ENCODE measurements at regions not wholly inside any gene's neighbourhood (a gene's known extent, or its start where the extent isn't known, plus 50 kb on each side); places are given as distances from the start of the nearest gene placed in this dataset.

DNA sequence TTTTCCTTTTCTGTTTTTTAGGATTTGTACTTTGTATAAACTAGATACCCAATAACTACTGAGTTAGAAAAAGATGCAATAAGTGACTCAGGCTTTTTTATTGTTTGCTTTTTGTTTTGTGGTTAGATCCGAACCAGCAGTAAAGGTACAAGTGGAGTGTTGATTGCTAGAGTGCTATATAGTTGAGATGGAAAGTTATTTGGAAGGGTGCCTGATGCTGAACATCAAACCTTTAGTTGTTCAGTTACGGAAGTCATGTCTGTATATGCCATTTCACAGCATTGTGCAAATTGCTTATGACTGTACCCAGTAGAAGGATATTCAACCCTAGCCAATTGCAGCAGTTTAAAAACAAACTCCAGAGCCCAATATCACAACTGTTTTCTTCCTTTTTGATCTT is 285.1 kb downstream of the MAT2B start:
- no peak overlapping the region for H3K27ac ChIP-seq (ENCODE audit: low read length)
- no peaks in the 10 kb centered on the region for H3K9me3 ChIP-seq (ENCODE audit: control insufficient read depth in 1 of 2, low read length in 2 of 2)
- H3K27me3 ChIP-seq (ENCODE audit: low read depth, low read length) = no peaks in the 10 kb centered on the region
- H3K4me3 ChIP-seq (ENCODE audit: low read depth in 1 of 2, low read length in 2 of 2) = no peak overlapping the region
- H3K4me1 ChIP-seq (ENCODE audit: control insufficient read depth in 1 of 2, insufficient read depth in 2 of 2, low read length in 2 of 2) = no peaks in the 10 kb centered on the region
- no peaks in the 10 kb centered on the region for H3K36me3 ChIP-seq (ENCODE audit: control insufficient read depth in 1 of 2, insufficient read depth in 2 of 2, low read length in 2 of 2)

GRCh38 chr5:163794993-163795392 is 289.6 kb downstream of the MAT2B start:
- no peaks in the 10 kb centered on the region for H3K36me3 ChIP-seq (ENCODE audit: control insufficient read depth in 1 of 2, insufficient read depth in 2 of 2, low read length in 2 of 2)
- H3K9me3 ChIP-seq (ENCODE audit: control insufficient read depth in 1 of 2, low read length in 2 of 2) = no peaks in the 10 kb centered on the region

GRCh38 chr5:163807781-163808180 is 302.4 kb downstream of the MAT2B start:
- H3K36me3 ChIP-seq (ENCODE audit: control insufficient read depth in 1 of 2, insufficient read depth in 2 of 2, low read length in 2 of 2) = no peaks in the 10 kb centered on the region
- no peaks in the 10 kb centered on the region for H3K4me1 ChIP-seq (ENCODE audit: control insufficient read depth in 1 of 2, insufficient read depth in 2 of 2, low read length in 2 of 2)

More at GRCh38 chr5:163794993-163795392, 289.6 kb downstream of the MAT2B start:
- Histone ChIP-seq H3K27me3 (ENCODE audit: low read depth, low read length) (no peaks in the 10 kb centered on the region), H3K4me1 (ENCODE audit: control insufficient read depth in 1 of 2, insufficient read depth in 2 of 2, low read length in 2 of 2) (no peaks in the 10 kb centered on the region), H3K4me3 (ENCODE audit: low read depth in 1 of 2, low read length in 2 of 2) (no peak overlapping the region), H3K27ac (ENCODE audit: low read length) (no peak overlapping the region)

DNA sequence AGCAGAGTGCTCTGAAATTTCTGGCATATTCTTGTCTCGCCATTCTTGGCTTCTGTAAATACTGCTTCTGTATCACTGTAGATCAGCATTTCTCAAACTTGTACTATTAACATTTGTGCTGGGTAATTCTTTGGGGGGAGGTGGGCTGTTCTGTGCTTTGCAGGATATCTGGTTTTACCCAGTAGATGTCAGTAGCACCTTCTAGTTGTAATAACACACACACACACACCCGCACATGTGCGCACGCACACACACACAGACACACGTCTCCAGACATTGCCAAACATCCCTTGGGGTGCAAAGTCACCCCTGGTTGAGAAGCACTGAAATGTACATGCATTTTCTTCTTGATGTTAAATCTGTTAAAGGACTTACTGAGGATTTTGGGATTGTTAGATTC is 304.1 kb downstream of the MAT2B start:
- H3K36me3 ChIP-seq (ENCODE audit: control insufficient read depth in 1 of 2, insufficient read depth in 2 of 2, low read length in 2 of 2) = no peaks in the 10 kb centered on the region
- H3K4me1 ChIP-seq (ENCODE audit: control insufficient read depth in 1 of 2, insufficient read depth in 2 of 2, low read length in 2 of 2) = no peaks in the 10 kb centered on the region
- H3K27ac ChIP-seq (ENCODE audit: low read length) = no peak overlapping the region

More at GRCh38 chr5:163807781-163808180, 302.4 kb downstream of the MAT2B start:
- H3K27ac ChIP-seq (ENCODE audit: low read length) = no peak overlapping the region
- no peaks in the 10 kb centered on the region for H3K27me3 ChIP-seq (ENCODE audit: low read depth, low read length)
- H3K4me3 ChIP-seq (ENCODE audit: low read depth in 1 of 2, low read length in 2 of 2) = no peak overlapping the region
- H3K9me3 ChIP-seq (ENCODE audit: control insufficient read depth in 1 of 2, low read length in 2 of 2) = no peaks in the 10 kb centered on the region

DNA sequence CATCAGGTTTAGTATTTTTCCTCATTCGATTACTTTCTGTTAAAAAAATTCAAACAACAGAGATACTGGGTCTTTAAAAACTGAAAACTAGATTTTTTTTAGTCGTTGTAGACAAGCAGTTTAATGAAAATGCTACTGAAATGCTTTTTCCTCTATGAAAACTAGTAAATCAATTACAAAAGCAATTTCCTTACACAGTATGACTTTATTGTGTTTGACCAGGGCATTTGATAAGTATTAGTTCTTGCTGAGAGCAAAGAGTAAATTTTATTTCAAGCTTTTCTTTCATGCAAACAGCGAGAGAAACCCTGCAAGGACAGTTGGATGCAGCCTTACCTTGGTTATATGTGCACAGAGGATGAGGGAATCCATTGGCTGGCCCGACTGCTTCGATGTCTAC is 308.5 kb downstream of the MAT2B start:
- Histone ChIP-seq H3K36me3 (ENCODE audit: control insufficient read depth in 1 of 2, insufficient read depth in 2 of 2, low read length in 2 of 2) (no peaks in the 10 kb centered on the region), H3K4me1 (ENCODE audit: control insufficient read depth in 1 of 2, insufficient read depth in 2 of 2, low read length in 2 of 2) (no peaks in the 10 kb centered on the region), H3K4me3 (ENCODE audit: low read depth in 1 of 2, low read length in 2 of 2) (no peak overlapping the region), H3K27me3 (ENCODE audit: low read depth, low read length) (no peaks in the 10 kb centered on the region), H3K9me3 (ENCODE audit: control insufficient read depth in 1 of 2, low read length in 2 of 2) (peaks cover 0 to 3% of the 10 kb centered on the region in 2 donors), H3K27ac (ENCODE audit: low read length) (no peak overlapping the region)

More for the DNA sequence above, 304.1 kb downstream of the MAT2B start:
- no peaks in the 10 kb centered on the region for H3K9me3 ChIP-seq (ENCODE audit: control insufficient read depth in 1 of 2, low read length in 2 of 2)
- H3K4me3 ChIP-seq (ENCODE audit: low read depth in 1 of 2, low read length in 2 of 2) = no peak overlapping the region
- no peaks in the 10 kb centered on the region for H3K27me3 ChIP-seq (ENCODE audit: low read depth, low read length)

GRCh38 chr5:163815240-163815791 is 309.9 kb downstream of the MAT2B start:
- Histone ChIP-seq H3K4me1 (ENCODE audit: control insufficient read depth in 1 of 2, insufficient read depth in 2 of 2, low read length in 2 of 2) (no peaks in the 10 kb centered on the region), H3K27ac (ENCODE audit: low read length) (no peak overlapping the region), H3K27me3 (ENCODE audit: low read depth, low read length) (no peaks in the 10 kb centered on the region), H3K9me3 (ENCODE audit: control insufficient read depth in 1 of 2, low read length in 2 of 2) (peaks cover 0 to 4% of the 10 kb centered on the region in 2 donors), H3K36me3 (ENCODE audit: control insufficient read depth in 1 of 2, insufficient read depth in 2 of 2, low read length in 2 of 2) (no peaks in the 10 kb centered on the region), H3K4me3 (ENCODE audit: low read depth in 1 of 2, low read length in 2 of 2) (no peak overlapping the region)

- no peaks in the 10 kb centered on the region for H3K27me3 ChIP-seq (ENCODE audit: low read depth, low read length)
- H3K4me1 ChIP-seq (ENCODE audit: control insufficient read depth in 1 of 2, insufficient read depth in 2 of 2, low read length in 2 of 2) = no peaks in the 10 kb centered on the region
- peaks cover 0 to 21% of the 10 kb centered on the region in 2 donors for H3K9me3 ChIP-seq (ENCODE audit: control insufficient read depth in 1 of 2, low read length in 2 of 2)
- H3K27ac ChIP-seq (ENCODE audit: low read length) = no peak overlapping the region
- H3K36me3 ChIP-seq (ENCODE audit: control insufficient read depth in 1 of 2, insufficient read depth in 2 of 2, low read length in 2 of 2) = no peaks in the 10 kb centered on the region
- H3K4me3 ChIP-seq (ENCODE audit: low read depth in 1 of 2, low read length in 2 of 2) = no peak overlapping the region
Measured at GRCh38 chr5:163821142-163821541, 315.7 kb downstream of the MAT2B start.

DNA sequence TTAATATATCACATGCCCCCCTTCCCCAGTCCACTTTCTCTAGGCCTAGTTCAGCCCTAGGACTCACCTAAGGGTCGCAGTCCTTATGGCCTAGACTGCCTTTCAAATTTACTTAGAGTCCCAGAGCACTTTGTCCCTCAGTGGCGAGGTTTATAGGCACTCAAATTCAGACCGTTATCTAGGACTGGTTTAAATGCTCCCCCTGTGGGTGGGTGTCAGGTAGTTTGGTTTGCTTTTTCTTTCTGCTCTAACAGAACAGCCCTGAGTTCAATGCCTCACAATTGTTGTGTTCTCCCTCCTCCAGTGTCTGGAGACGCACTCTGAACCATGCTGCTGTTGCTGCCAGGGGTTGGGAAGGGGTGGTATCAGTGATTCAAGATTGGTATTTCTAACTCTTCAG is 317.1 kb downstream of the MAT2B start:
- Histone ChIP-seq H3K27me3 (ENCODE audit: low read depth, low read length) (no peaks in the 10 kb centered on the region), H3K4me3 (ENCODE audit: low read depth in 1 of 2, low read length in 2 of 2) (no peak overlapping the region), H3K36me3 (ENCODE audit: control insufficient read depth in 1 of 2, insufficient read depth in 2 of 2, low read length in 2 of 2) (no peaks in the 10 kb centered on the region), H3K27ac (ENCODE audit: low read length) (no peak overlapping the region), H3K4me1 (ENCODE audit: control insufficient read depth in 1 of 2, insufficient read depth in 2 of 2, low read length in 2 of 2) (no peaks in the 10 kb centered on the region), H3K9me3 (ENCODE audit: control insufficient read depth in 1 of 2, low read length in 2 of 2) (peaks cover 0 to 18% of the 10 kb centered on the region in 2 donors)

- no peak overlapping the region for H3K4me3 ChIP-seq (ENCODE audit: low read depth in 1 of 2, low read length in 2 of 2)
- no peaks in the 10 kb centered on the region for H3K4me1 ChIP-seq (ENCODE audit: control insufficient read depth in 1 of 2, insufficient read depth in 2 of 2, low read length in 2 of 2)
- H3K36me3 ChIP-seq (ENCODE audit: control insufficient read depth in 1 of 2, insufficient read depth in 2 of 2, low read length in 2 of 2) = no peaks in the 10 kb centered on the region
- no peaks in the 10 kb centered on the region for H3K27me3 ChIP-seq (ENCODE audit: low read depth, low read length)
- no peak overlapping the region for H3K27ac ChIP-seq (ENCODE audit: low read length)
- H3K9me3 ChIP-seq (ENCODE audit: control insufficient read depth in 1 of 2, low read length in 2 of 2) = peaks cover 0 to 13% of the 10 kb centered on the region in 2 donors
Measured at GRCh38 chr5:163825661-163826060, 320.2 kb downstream of the MAT2B start.

DNA sequence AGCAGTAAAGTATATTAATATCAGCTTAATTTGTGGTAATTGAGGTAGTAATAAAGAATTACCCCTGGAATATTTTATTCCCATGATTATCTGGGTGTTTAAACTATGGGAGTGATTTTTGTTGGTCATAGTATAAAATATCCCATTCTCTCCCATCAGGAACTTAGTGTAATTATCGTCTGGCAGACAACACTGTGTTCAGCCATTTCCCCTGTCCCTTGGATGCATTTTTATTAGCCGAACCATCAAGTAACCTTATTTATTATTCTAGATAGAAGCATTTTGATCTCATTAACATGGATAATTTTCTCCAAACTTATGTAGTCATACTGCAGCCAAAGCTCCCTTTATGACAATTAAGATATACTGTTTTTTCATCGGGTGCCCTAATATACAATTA is 320.8 kb downstream of the MAT2B start:
- Histone ChIP-seq H3K27me3 (ENCODE audit: low read depth, low read length) (no peaks in the 10 kb centered on the region), H3K9me3 (ENCODE audit: control insufficient read depth in 1 of 2, low read length in 2 of 2) (peaks cover 0 to 8% of the 10 kb centered on the region in 2 donors), H3K36me3 (ENCODE audit: control insufficient read depth in 1 of 2, insufficient read depth in 2 of 2, low read length in 2 of 2) (no peaks in the 10 kb centered on the region), H3K27ac (ENCODE audit: low read length) (no peak overlapping the region), H3K4me3 (ENCODE audit: low read depth in 1 of 2, low read length in 2 of 2) (no peak overlapping the region), H3K4me1 (ENCODE audit: control insufficient read depth in 1 of 2, insufficient read depth in 2 of 2, low read length in 2 of 2) (no peaks in the 10 kb centered on the region)

GRCh38 chr5:163832155-163832554 is 326.7 kb downstream of the MAT2B start:
- Histone ChIP-seq H3K9me3 (ENCODE audit: control insufficient read depth in 1 of 2, low read length in 2 of 2) (no peaks in the 10 kb centered on the region), H3K4me3 (ENCODE audit: low read depth in 1 of 2, low read length in 2 of 2) (no peak overlapping the region), H3K27me3 (ENCODE audit: low read depth, low read length) (no peaks in the 10 kb centered on the region), H3K4me1 (ENCODE audit: control insufficient read depth in 1 of 2, insufficient read depth in 2 of 2, low read length in 2 of 2) (no peaks in the 10 kb centered on the region), H3K36me3 (ENCODE audit: control insufficient read depth in 1 of 2, insufficient read depth in 2 of 2, low read length in 2 of 2) (no peaks in the 10 kb centered on the region), H3K27ac (ENCODE audit: low read length) (no peak overlapping the region)

DNA sequence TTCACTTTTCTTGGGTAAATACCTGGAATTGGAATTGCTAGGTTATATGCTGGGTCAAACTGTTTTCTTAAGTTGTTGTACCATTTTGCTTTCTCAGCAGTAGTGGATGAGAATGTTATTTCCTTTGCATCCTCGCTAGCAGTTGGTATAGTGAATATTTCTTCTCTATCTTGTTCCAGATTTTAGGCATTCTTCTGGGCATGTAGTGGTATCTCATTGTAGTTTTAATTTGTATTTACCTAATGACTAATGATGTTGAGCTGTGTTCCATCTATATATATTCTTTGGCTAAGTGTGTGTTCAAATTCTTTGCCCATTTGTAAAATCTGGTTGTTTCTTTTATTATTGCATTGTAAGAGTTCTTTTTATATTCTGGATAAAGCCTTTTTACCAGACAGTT is 333.3 kb downstream of the MAT2B start:
- H3K4me1 ChIP-seq (ENCODE audit: control insufficient read depth in 1 of 2, insufficient read depth in 2 of 2, low read length in 2 of 2) = no peaks in the 10 kb centered on the region
- H3K27me3 ChIP-seq (ENCODE audit: low read depth, low read length) = no peaks in the 10 kb centered on the region
- no peak overlapping the region for H3K27ac ChIP-seq (ENCODE audit: low read length)
- no peaks in the 10 kb centered on the region for H3K36me3 ChIP-seq (ENCODE audit: control insufficient read depth in 1 of 2, insufficient read depth in 2 of 2, low read length in 2 of 2)
- no peaks in the 10 kb centered on the region for H3K9me3 ChIP-seq (ENCODE audit: control insufficient read depth in 1 of 2, low read length in 2 of 2)
- H3K4me3 ChIP-seq (ENCODE audit: low read depth in 1 of 2, low read length in 2 of 2) = no peak overlapping the region

All from muscle layer of duodenum (tissue), 2 donors.